Loucy (cell line): ENCODE measurements at regions not wholly inside any gene's neighbourhood (a gene's known extent, or its start where the extent isn't known, plus 50 kb on each side); places are given as distances from the start of the nearest gene placed in this dataset.

Experiments
- EZH2phosphoT487 ChIP-seq: fragments of 200-600 bp; IDR thresholded peaks from 2 replicates; pipeline ENCODE4 v1.6.1; 2018; ENCODE audit warnings: antibody characterized with exemption, mild to moderate bottlenecking, moderate library complexity, borderline replicate concordance
- TF ChIP-seq, protein P1 (sequence below): fragments of 200-600 bp; sonication (generic); conservative IDR thresholded peaks from 2 replicates; pipeline ENCODE4 v1.5.1; 2014; ENCODE audit warnings: mild to moderate bottlenecking, antibody characterized with exemption, low read length

DNA sequence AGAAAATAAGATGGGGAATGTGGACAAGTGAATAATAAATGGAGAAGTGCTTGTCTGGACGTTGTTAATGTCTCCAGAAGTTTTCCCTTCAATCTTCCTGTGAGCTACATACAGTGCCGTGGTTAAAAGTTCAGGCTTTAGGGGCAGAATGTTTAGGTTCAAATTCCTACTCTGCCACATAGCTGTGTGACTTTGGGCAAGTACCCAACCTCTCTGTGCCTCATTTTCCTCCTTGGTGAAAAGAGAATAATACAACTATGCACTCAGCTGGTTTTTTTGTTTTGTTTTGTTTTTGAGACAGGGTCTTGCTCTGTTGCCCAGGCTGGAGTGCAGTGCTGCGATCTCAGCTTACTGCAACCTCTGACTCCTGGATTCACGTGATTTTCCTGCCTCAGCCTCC, 143.5 kb downstream of the CHIC2 start:
- TF ChIP-seq, protein P1, sequence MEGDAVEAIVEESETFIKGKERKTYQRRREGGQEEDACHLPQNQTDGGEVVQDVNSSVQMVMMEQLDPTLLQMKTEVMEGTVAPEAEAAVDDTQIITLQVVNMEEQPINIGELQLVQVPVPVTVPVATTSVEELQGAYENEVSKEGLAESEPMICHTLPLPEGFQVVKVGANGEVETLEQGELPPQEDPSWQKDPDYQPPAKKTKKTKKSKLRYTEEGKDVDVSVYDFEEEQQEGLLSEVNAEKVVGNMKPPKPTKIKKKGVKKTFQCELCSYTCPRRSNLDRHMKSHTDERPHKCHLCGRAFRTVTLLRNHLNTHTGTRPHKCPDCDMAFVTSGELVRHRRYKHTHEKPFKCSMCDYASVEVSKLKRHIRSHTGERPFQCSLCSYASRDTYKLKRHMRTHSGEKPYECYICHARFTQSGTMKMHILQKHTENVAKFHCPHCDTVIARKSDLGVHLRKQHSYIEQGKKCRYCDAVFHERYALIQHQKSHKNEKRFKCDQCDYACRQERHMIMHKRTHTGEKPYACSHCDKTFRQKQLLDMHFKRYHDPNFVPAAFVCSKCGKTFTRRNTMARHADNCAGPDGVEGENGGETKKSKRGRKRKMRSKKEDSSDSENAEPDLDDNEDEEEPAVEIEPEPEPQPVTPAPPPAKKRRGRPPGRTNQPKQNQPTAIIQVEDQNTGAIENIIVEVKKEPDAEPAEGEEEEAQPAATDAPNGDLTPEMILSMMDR = no peak
- no peak for TF ChIP-seq EZH2phosphoT487
